ENCODE measurements at regions not wholly inside any gene's neighbourhood (a gene's known extent, or its start where the extent isn't known, plus 50 kb on each side); places are given as distances from the start of the nearest gene placed in this dataset.
A peak's percentile ranks its signal among the peaks of the same experiment; 100 is the strongest.

- no peak overlapping the region for H3K27ac ChIP-seq (ENCODE audit: insufficient read depth, low read length, poor library complexity, severe bottlenecking)
- no peaks in the 10 kb centered on the region for H3K27me3 ChIP-seq (replicated peaks; ENCODE audit: control insufficient read depth, insufficient read depth, low read length, poor library complexity, severe bottlenecking)
- no peaks in the 10 kb centered on the region for H3K9me3 ChIP-seq (ENCODE audit: control insufficient read depth, low read length)
- DNase-seq: no peak
- no peaks in the 10 kb centered on the region for H3K36me3 ChIP-seq (ENCODE audit: control insufficient read depth, insufficient read depth, low read length)
- H3K4me3 ChIP-seq (ENCODE audit: insufficient read depth, low read depth, low read length, poor library complexity, severe bottlenecking): no peak overlapping the region
- no peaks in the 10 kb centered on the region for H3K4me1 ChIP-seq (ENCODE audit: control insufficient read depth, insufficient read depth, low read length, poor library complexity, severe bottlenecking)
These were observed 353.8 kb upstream of the SALL3 start for GRCh38 chr18:78625847-78626246.

GRCh38 chr18:78627551-78628346 lies 351.9 kb upstream of the SALL3 start:
- Histone ChIP-seq H3K27me3 (replicated peaks; ENCODE audit: control insufficient read depth, insufficient read depth, low read length, poor library complexity, severe bottlenecking) (no peaks in the 10 kb centered on the region), H3K4me3 (ENCODE audit: insufficient read depth, low read depth, low read length, poor library complexity, severe bottlenecking) (no peak overlapping the region)

GRCh38 chr18:78629426-78629825 lies 350.2 kb upstream of the SALL3 start:
- Histone ChIP-seq H3K27me3 (replicated peaks; ENCODE audit: control insufficient read depth, insufficient read depth, low read length, poor library complexity, severe bottlenecking) (no peaks in the 10 kb centered on the region), H3K9me3 (ENCODE audit: control insufficient read depth, low read length) (no peaks in the 10 kb centered on the region), H3K36me3 (ENCODE audit: control insufficient read depth, insufficient read depth, low read length) (no peaks in the 10 kb centered on the region), H3K4me1 (ENCODE audit: control insufficient read depth, insufficient read depth, low read length, poor library complexity, severe bottlenecking) (peaks cover 6% of the 10 kb centered on the region), H3K27ac (ENCODE audit: insufficient read depth, low read length, poor library complexity, severe bottlenecking) (no peak overlapping the region), H3K4me3 (ENCODE audit: insufficient read depth, low read depth, low read length, poor library complexity, severe bottlenecking) (no peak overlapping the region)
- DNase-seq: no peak

More at GRCh38 chr18:78627551-78628346, 351.9 kb upstream of the SALL3 start:
- DNase-seq: no peak
- no peak overlapping the region for H3K27ac ChIP-seq (ENCODE audit: insufficient read depth, low read length, poor library complexity, severe bottlenecking)
- H3K36me3 ChIP-seq (ENCODE audit: control insufficient read depth, insufficient read depth, low read length): no peaks in the 10 kb centered on the region
- H3K9me3 ChIP-seq (ENCODE audit: control insufficient read depth, low read length): no peaks in the 10 kb centered on the region
- H3K4me1 ChIP-seq (ENCODE audit: control insufficient read depth, insufficient read depth, low read length, poor library complexity, severe bottlenecking): no peaks in the 10 kb centered on the region

GRCh38 chr18:78630356-78630755 lies 349.3 kb upstream of the SALL3 start:
- Histone ChIP-seq H3K4me1 (ENCODE audit: control insufficient read depth, insufficient read depth, low read length, poor library complexity, severe bottlenecking) (peaks cover 6% of the 10 kb centered on the region), H3K36me3 (ENCODE audit: control insufficient read depth, insufficient read depth, low read length) (no peaks in the 10 kb centered on the region), H3K4me3 (ENCODE audit: insufficient read depth, low read depth, low read length, poor library complexity, severe bottlenecking) (no peak overlapping the region), H3K27ac (ENCODE audit: insufficient read depth, low read length, poor library complexity, severe bottlenecking) (no peak overlapping the region), H3K27me3 (replicated peaks; ENCODE audit: control insufficient read depth, insufficient read depth, low read length, poor library complexity, severe bottlenecking) (no peaks in the 10 kb centered on the region), H3K9me3 (ENCODE audit: control insufficient read depth, low read length) (no peaks in the 10 kb centered on the region)
- DNase-seq: no peak

- H3K4me1 ChIP-seq (ENCODE audit: control insufficient read depth, insufficient read depth, low read length, poor library complexity, severe bottlenecking): peaks cover 6% of the 10 kb centered on the region
- no peaks in the 10 kb centered on the region for H3K9me3 ChIP-seq (ENCODE audit: control insufficient read depth, low read length)
- H3K36me3 ChIP-seq (ENCODE audit: control insufficient read depth, insufficient read depth, low read length): no peaks in the 10 kb centered on the region
- no peak overlapping the region for H3K27ac ChIP-seq (ENCODE audit: insufficient read depth, low read length, poor library complexity, severe bottlenecking)
- H3K4me3 ChIP-seq (ENCODE audit: insufficient read depth, low read depth, low read length, poor library complexity, severe bottlenecking): no peak overlapping the region
- no peaks in the 10 kb centered on the region for H3K27me3 ChIP-seq (replicated peaks; ENCODE audit: control insufficient read depth, insufficient read depth, low read length, poor library complexity, severe bottlenecking)
- DNase-seq: no peak
These were observed 348.6 kb upstream of the SALL3 start for GRCh38 chr18:78630981-78631510.

GRCh38 chr18:78632111-78632541 lies 347.5 kb upstream of the SALL3 start:
- H3K4me3 ChIP-seq (ENCODE audit: insufficient read depth, low read depth, low read length, poor library complexity, severe bottlenecking): no peak overlapping the region
- peaks cover 6% of the 10 kb centered on the region for H3K4me1 ChIP-seq (ENCODE audit: control insufficient read depth, insufficient read depth, low read length, poor library complexity, severe bottlenecking)
- no peaks in the 10 kb centered on the region for H3K27me3 ChIP-seq (replicated peaks; ENCODE audit: control insufficient read depth, insufficient read depth, low read length, poor library complexity, severe bottlenecking)
- H3K27ac ChIP-seq (ENCODE audit: insufficient read depth, low read length, poor library complexity, severe bottlenecking): no peak overlapping the region
- H3K36me3 ChIP-seq (ENCODE audit: control insufficient read depth, insufficient read depth, low read length): no peaks in the 10 kb centered on the region
- DNase-seq: no peak
- no peaks in the 10 kb centered on the region for H3K9me3 ChIP-seq (ENCODE audit: control insufficient read depth, low read length)

GRCh38 chr18:78634061-78634696 lies 345.4 kb upstream of the SALL3 start:
- no peak for DNase-seq

GRCh38 chr18:78635093-78635800 lies 344.4 kb upstream of the SALL3 start:
- Histone ChIP-seq H3K27ac (ENCODE audit: insufficient read depth, low read length, poor library complexity, severe bottlenecking) (no peak overlapping the region), H3K9me3 (ENCODE audit: control insufficient read depth, low read length) (no peaks in the 10 kb centered on the region), H3K4me1 (ENCODE audit: control insufficient read depth, insufficient read depth, low read length, poor library complexity, severe bottlenecking) (peaks cover 6% of the 10 kb centered on the region), H3K36me3 (ENCODE audit: control insufficient read depth, insufficient read depth, low read length) (no peaks in the 10 kb centered on the region), H3K27me3 (replicated peaks; ENCODE audit: control insufficient read depth, insufficient read depth, low read length, poor library complexity, severe bottlenecking) (no peaks in the 10 kb centered on the region), H3K4me3 (ENCODE audit: insufficient read depth, low read depth, low read length, poor library complexity, severe bottlenecking) (no peak overlapping the region)
- DNase-seq: no peak

More at GRCh38 chr18:78634061-78634696, 345.4 kb upstream of the SALL3 start:
- Histone ChIP-seq H3K36me3 (ENCODE audit: control insufficient read depth, insufficient read depth, low read length) (no peaks in the 10 kb centered on the region), H3K4me3 (ENCODE audit: insufficient read depth, low read depth, low read length, poor library complexity, severe bottlenecking) (peak overlapping the region; percentile 5), H3K27ac (ENCODE audit: insufficient read depth, low read length, poor library complexity, severe bottlenecking) (no peak overlapping the region), H3K27me3 (replicated peaks; ENCODE audit: control insufficient read depth, insufficient read depth, low read length, poor library complexity, severe bottlenecking) (no peaks in the 10 kb centered on the region), H3K4me1 (ENCODE audit: control insufficient read depth, insufficient read depth, low read length, poor library complexity, severe bottlenecking) (peaks cover 6% of the 10 kb centered on the region), H3K9me3 (ENCODE audit: control insufficient read depth, low read length) (no peaks in the 10 kb centered on the region)

GRCh38 chr18:78636260-78636659 lies 343.4 kb upstream of the SALL3 start:
- peaks cover 6% of the 10 kb centered on the region for H3K4me1 ChIP-seq (ENCODE audit: control insufficient read depth, insufficient read depth, low read length, poor library complexity, severe bottlenecking)
- H3K9me3 ChIP-seq (ENCODE audit: control insufficient read depth, low read length): no peaks in the 10 kb centered on the region
- no peak for DNase-seq
- no peaks in the 10 kb centered on the region for H3K27me3 ChIP-seq (replicated peaks; ENCODE audit: control insufficient read depth, insufficient read depth, low read length, poor library complexity, severe bottlenecking)
- no peak overlapping the region for H3K27ac ChIP-seq (ENCODE audit: insufficient read depth, low read length, poor library complexity, severe bottlenecking)
- no peaks in the 10 kb centered on the region for H3K36me3 ChIP-seq (ENCODE audit: control insufficient read depth, insufficient read depth, low read length)
- H3K4me3 ChIP-seq (ENCODE audit: insufficient read depth, low read depth, low read length, poor library complexity, severe bottlenecking): no peak overlapping the region

Data from effector memory CD4-positive, alpha-beta T cell (primary cell).